Trophoblast cell (in vitro differentiated cells and primary cell): ENCODE measurements at regions not wholly inside any gene's neighbourhood (a gene's known extent, or its start where the extent isn't known, plus 50 kb on each side); places are given as distances from the start of the nearest gene placed in this dataset.

Experiments used
- DNase-seq, 2 donors: peaks; one replicate each; pipeline ENCODE4 v3.0.0-alpha.2; 2016
- H2AFZ ChIP-seq: 2 replicates; pipeline ENCODE4 v1.6.1; 2013; ENCODE audit warnings: low read length, moderate library complexity, mild to moderate bottlenecking; ENCODE audit not compliant: insufficient read depth, poor library complexity
- H2AK5ac ChIP-seq: 2 replicates; pipeline ENCODE4 v1.6.1; 2013; ENCODE audit warnings: mild to moderate bottlenecking, low read length
- H2BK120ac ChIP-seq: 2 replicates; pipeline ENCODE4 v1.6.1; 2013; ENCODE audit warnings: low read length, mild to moderate bottlenecking, moderate library complexity; ENCODE audit not compliant: insufficient read depth, poor library complexity
- H2BK12ac ChIP-seq: 2 replicates; pipeline ENCODE4 v1.6.1; 2013; ENCODE audit warnings: mild to moderate bottlenecking, low read length, moderate library complexity
- H2BK5ac ChIP-seq: 2 replicates; pipeline ENCODE4 v1.6.1; 2013; ENCODE audit warnings: low read length, low read depth, moderate library complexity, mild to moderate bottlenecking; ENCODE audit not compliant: poor library complexity
- H3K14ac ChIP-seq: 2 replicates; pipeline ENCODE4 v1.6.1; 2013; ENCODE audit warnings: mild to moderate bottlenecking, low read length
- H3K18ac ChIP-seq: 2 replicates; pipeline ENCODE4 v1.6.1; 2013; ENCODE audit warnings: mild to moderate bottlenecking, low read length
- H3K23ac ChIP-seq: 2 replicates; pipeline ENCODE4 v1.6.1; 2013; ENCODE audit warnings: low read length
- H3K27ac ChIP-seq: 2 replicates; pipeline ENCODE4 v1.5.1; 2013; ENCODE audit warnings: low read depth, mild to moderate bottlenecking, inconsistent platforms, low read length, moderate library complexity
- H3K27me3 ChIP-seq: 2 replicates; pipeline ENCODE4 v1.6.1; 2013; ENCODE audit warnings: inconsistent platforms, mild to moderate bottlenecking, low read length, moderate library complexity; ENCODE audit not compliant: insufficient read depth
- H3K36me3 ChIP-seq, 2 experiments: 1 replicate in 1 of 2; 2 replicates in 1 of 2; pipeline ENCODE4 v1.6.1; 2013; ENCODE audit warnings: low read length in 2 of 2, mild to moderate bottlenecking in 2 of 2, moderate library complexity in 1 of 2; ENCODE audit not compliant: insufficient read depth in 2 of 2, control insufficient read depth in 1 of 2
- H3K4ac ChIP-seq: 2 replicates; pipeline ENCODE4 v1.6.1; 2013; ENCODE audit warnings: low read depth, mild to moderate bottlenecking, low read length, moderate library complexity
- H3K4me1 ChIP-seq, 2 experiments: 1 replicate in 1 of 2; 2 replicates in 1 of 2; pipeline ENCODE4 v1.6.1; 2013; ENCODE audit warnings: low read length in 2 of 2, mild to moderate bottlenecking in 2 of 2, moderate library complexity in 1 of 2; ENCODE audit not compliant: insufficient read depth in 2 of 2, control insufficient read depth in 1 of 2
- H3K4me2 ChIP-seq: 2 replicates; pipeline ENCODE4 v1.6.1; 2013; ENCODE audit warnings: inconsistent platforms, mild to moderate bottlenecking, low read length, moderate library complexity
- H3K4me3 ChIP-seq: 2 replicates; pipeline ENCODE4 v1.5.1; 2013; ENCODE audit warnings: mild to moderate bottlenecking, low read depth, low read length, inconsistent platforms
- H3K79me1 ChIP-seq: one replicate; pipeline ENCODE4 v1.6.1; 2013; ENCODE audit warnings: low read length
- H3K79me2 ChIP-seq: 2 replicates; pipeline ENCODE4 v1.6.1; 2013; ENCODE audit warnings: low read length, mild to moderate bottlenecking; ENCODE audit not compliant: control insufficient read depth, insufficient read depth, poor library complexity
- H3K9ac ChIP-seq: 2 replicates; pipeline ENCODE4 v1.6.1; 2013; ENCODE audit warnings: mild to moderate bottlenecking, low read length
- H3K9me3 ChIP-seq: 2 replicates; pipeline ENCODE4 v1.6.1; 2013; ENCODE audit warnings: low read depth, mild to moderate bottlenecking, control low read depth, inconsistent platforms, low read length; ENCODE audit not compliant: insufficient read depth
- H4K12ac ChIP-seq: 2 replicates; pipeline ENCODE4 v1.6.1; 2013; ENCODE audit warnings: low read depth, mild to moderate bottlenecking, low read length, moderate library complexity
- H4K8ac ChIP-seq: 2 replicates; pipeline ENCODE4 v1.6.1; 2013; ENCODE audit warnings: low read depth, mild to moderate bottlenecking, low read length, moderate library complexity
- H4K91ac ChIP-seq: one replicate; pipeline ENCODE4 v1.6.1; 2013; ENCODE audit warnings: low read depth, mild to moderate bottlenecking, low read length, moderate library complexity
- WGBS: extraction: QIAGEN DNeasy Blood & Tissue Kit; methylation state at CpG from one replicate; pipeline ENCODE4 v1.1.7; 2013; ENCODE audit warnings: missing lambda C conversion rate; ENCODE audit not compliant: insufficient read length, insufficient coverage; ENCODE audit errors: extremely low coverage; 5-methylcytosine and 5-hydroxymethylcytosine counted together

DNA sequence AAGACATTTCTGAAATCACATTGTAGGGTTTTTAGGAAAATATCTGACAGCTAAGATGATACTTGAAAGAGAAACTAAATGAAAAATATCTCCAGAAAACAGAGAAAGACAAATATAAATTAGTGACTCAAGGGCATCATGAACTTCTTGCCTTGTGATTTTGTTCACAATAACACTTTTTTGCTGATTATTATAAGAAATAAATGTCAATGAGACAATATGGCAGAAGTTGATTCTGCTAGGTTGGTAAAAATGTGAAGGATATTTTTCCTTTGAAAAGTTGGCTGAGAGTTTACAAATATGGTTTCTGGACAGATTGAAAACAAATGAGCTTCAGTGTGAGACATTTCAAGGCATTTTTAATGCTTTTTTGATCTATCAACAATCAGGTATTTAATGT is 1631.2 kb upstream of the ACVR2A start:
- no peak overlapping the region for H2AK5ac ChIP-seq

DNA sequence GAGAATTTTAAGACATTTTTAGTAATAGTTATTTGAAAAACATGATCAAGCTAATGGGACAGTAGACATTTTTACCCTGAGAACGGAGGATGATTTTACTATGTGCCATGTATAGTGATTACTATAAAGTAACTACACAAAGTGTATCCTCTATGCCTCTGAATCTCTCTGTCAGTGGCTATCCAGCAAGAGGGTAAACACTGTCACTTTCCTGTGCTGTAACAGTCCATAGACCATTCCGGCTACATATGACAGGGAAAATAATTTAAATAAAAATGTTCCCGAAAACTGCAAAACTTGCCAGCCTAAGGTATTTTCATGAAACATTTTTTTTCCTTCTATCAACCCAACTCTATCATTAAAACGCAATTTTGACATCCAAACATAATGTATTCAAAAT is 1632.2 kb upstream of the ACVR2A start:
- Histone ChIP-seq H3K18ac (no peak overlapping the region), H3K14ac (no peak overlapping the region), H2BK12ac (no peak overlapping the region), H3K4me3 (no peak overlapping the region), H4K91ac (no peak overlapping the region), H3K27ac (no peak overlapping the region), H3K4me2 (no peak overlapping the region), H3K9me3 (no peaks in the 10 kb centered on the region), H3K4me1 (no peaks in the 10 kb centered on the region), H2BK120ac (no peak overlapping the region), H3K79me2 (no peaks in the 10 kb centered on the region), H2BK5ac (no peak overlapping the region), H3K27me3 (no peaks in the 10 kb centered on the region), H4K8ac (no peak overlapping the region), H4K12ac (no peak overlapping the region), H3K9ac (no peak overlapping the region), H3K79me1 (no peaks in the 10 kb centered on the region), H2AK5ac (no peak overlapping the region), H3K36me3 (no peaks in the 10 kb centered on the region), H3K4ac (no peak overlapping the region), H2AFZ (no peak overlapping the region), H3K23ac (no peak overlapping the region)
- WGBS = 100% methylated on average over 1 of the region's 4 CpGs
- DNase-seq = no peak

More for the DNA sequence above, 1631.2 kb upstream of the ACVR2A start:
- H3K4me1 ChIP-seq = no peaks in the 10 kb centered on the region
- no peak overlapping the region for H3K23ac ChIP-seq
- H2AFZ ChIP-seq = no peak overlapping the region
- no peak overlapping the region for H2BK120ac ChIP-seq
- no peak overlapping the region for H3K4ac ChIP-seq
- H3K18ac ChIP-seq = no peak overlapping the region
- H3K9ac ChIP-seq = no peak overlapping the region
- no peaks in the 10 kb centered on the region for H3K27me3 ChIP-seq
- no peak overlapping the region for H4K8ac ChIP-seq
- H3K79me2 ChIP-seq = no peaks in the 10 kb centered on the region
- H3K9me3 ChIP-seq = no peaks in the 10 kb centered on the region
- no peak for DNase-seq
- H3K36me3 ChIP-seq = no peaks in the 10 kb centered on the region
- H3K4me2 ChIP-seq = no peak overlapping the region
- no peak overlapping the region for H2BK12ac ChIP-seq
- no peak overlapping the region for H3K27ac ChIP-seq
- H3K79me1 ChIP-seq = no peaks in the 10 kb centered on the region
- H3K14ac ChIP-seq = no peak overlapping the region
- no peak overlapping the region for H4K91ac ChIP-seq
- H4K12ac ChIP-seq = no peak overlapping the region
- H2BK5ac ChIP-seq = no peak overlapping the region
- no peak overlapping the region for H3K4me3 ChIP-seq

DNA sequence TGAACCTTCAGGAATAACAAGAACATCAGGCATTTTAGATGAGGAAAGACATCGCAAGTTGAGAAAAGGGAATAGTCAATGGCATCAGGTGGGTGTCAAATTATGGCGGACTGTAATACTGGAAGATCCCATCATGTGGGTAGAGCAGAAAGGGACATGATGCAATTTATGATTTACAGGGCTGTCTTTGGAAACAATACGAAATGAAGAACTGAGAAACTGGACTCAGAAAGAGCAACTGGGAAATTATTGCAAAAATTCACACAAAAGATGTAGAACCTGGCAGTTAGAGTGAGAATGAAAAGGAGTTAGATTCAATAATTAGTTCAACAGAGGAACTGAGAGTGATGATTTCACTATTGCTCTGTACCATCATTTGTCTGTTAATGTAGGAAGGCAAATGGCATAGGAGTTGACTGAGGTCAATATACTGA is 1635.0 kb upstream of the ACVR2A start:
- Histone ChIP-seq H3K18ac (no peak overlapping the region), H3K9me3 (no peaks in the 10 kb centered on the region), H3K9ac (no peak overlapping the region), H3K27ac (no peak overlapping the region), H3K4me3 (no peak overlapping the region), H3K14ac (no peak overlapping the region), H3K4ac (no peak overlapping the region), H2AK5ac (no peak overlapping the region), H3K4me1 (no peaks in the 10 kb centered on the region), H2AFZ (no peak overlapping the region), H3K36me3 (no peaks in the 10 kb centered on the region), H4K12ac (no peak overlapping the region), H2BK5ac (no peak overlapping the region), H3K79me2 (no peaks in the 10 kb centered on the region), H3K23ac (no peak overlapping the region), H4K91ac (no peak overlapping the region), H2BK120ac (no peak overlapping the region), H3K27me3 (no peaks in the 10 kb centered on the region), H2BK12ac (no peak overlapping the region), H3K4me2 (no peak overlapping the region), H4K8ac (no peak overlapping the region), H3K79me1 (no peaks in the 10 kb centered on the region)
- DNase-seq = no peak
- WGBS = no CpG with 5 or more reads among the region's 3 CpGs

DNA sequence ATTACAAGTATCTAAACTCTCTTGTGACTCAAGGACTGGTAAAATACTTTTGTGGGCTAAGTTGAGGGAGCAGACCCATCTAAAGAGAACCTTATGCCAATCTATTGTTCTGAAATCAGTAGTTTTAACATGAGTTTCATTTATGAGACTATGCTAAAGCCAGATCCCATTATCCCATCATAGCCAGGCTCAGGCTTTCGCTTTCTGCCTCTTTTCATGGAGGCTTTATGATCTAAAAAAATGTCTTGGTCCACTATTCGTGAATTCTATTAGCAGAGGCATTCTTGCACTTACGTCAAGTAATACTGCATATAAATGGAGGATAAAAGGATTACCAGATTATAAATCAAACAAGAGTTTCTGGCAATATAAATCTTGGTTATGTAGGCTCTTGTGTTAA is 1636.9 kb upstream of the ACVR2A start:
- Histone ChIP-seq H3K4ac (no peak overlapping the region), H3K4me1 (no peaks in the 10 kb centered on the region), H3K79me2 (no peaks in the 10 kb centered on the region), H2AFZ (no peak overlapping the region), H3K79me1 (no peaks in the 10 kb centered on the region), H2AK5ac (no peak overlapping the region), H3K23ac (no peak overlapping the region), H3K9ac (no peak overlapping the region), H4K12ac (no peak overlapping the region), H3K14ac (no peak overlapping the region), H3K9me3 (no peaks in the 10 kb centered on the region), H4K91ac (no peak overlapping the region), H2BK120ac (no peak overlapping the region), H4K8ac (no peak overlapping the region), H2BK5ac (no peak overlapping the region), H3K4me2 (no peak overlapping the region), H3K27me3 (no peaks in the 10 kb centered on the region), H2BK12ac (no peak overlapping the region), H3K27ac (no peak overlapping the region), H3K4me3 (no peak overlapping the region), H3K36me3 (no peaks in the 10 kb centered on the region), H3K18ac (no peak overlapping the region)
- no peak for DNase-seq
- WGBS = no CpG with 5 or more reads among the region's 3 CpGs
